CD4-positive, alpha-beta T cell treated with Interleukin-15 for 4 hours (primary cell): ENCODE measurements at regions not wholly inside any gene's neighbourhood (a gene's known extent, or its start where the extent isn't known, plus 50 kb on each side); places are given as distances from the start of the nearest gene placed in this dataset.

Experiments
- DNase-seq: peaks from one replicate; pipeline ENCODE4 v3.0.0-alpha.2; 2020; ENCODE audit warnings: low spot score

- no peak for DNase-seq
These were observed 106.6 kb upstream of the CXADR start for GRCh38 chr21:17406202-17406601.

- no peak for DNase-seq
These were observed 98.1 kb upstream of the CXADR start for GRCh38 chr21:17414766-17415165.

- no peak for DNase-seq
These were observed 96.7 kb upstream of the CXADR start for GRCh38 chr21:17416139-17416538.

GRCh38 chr21:17422931-17423330 is 89.9 kb upstream of the CXADR start:
- no peak for DNase-seq

- DNase-seq: no peak
These were observed 85.7 kb upstream of the CXADR start for GRCh38 chr21:17427157-17427556.

- DNase-seq: no peak
These were observed 84.9 kb upstream of the CXADR start for GRCh38 chr21:17427831-17428483.

- no peak for DNase-seq
These were observed 84.4 kb upstream of the CXADR start for GRCh38 chr21:17428484-17428869.

- DNase-seq: no peak
These were observed 83.9 kb upstream of the CXADR start for GRCh38 chr21:17428980-17429379.

- no peak for DNase-seq
These were observed 82.9 kb upstream of the CXADR start for GRCh38 chr21:17429936-17430335.

- DNase-seq: no peak
These were observed 80.1 kb upstream of the CXADR start for GRCh38 chr21:17432732-17433057.

GRCh38 chr21:17433730-17434129 is 79.1 kb upstream of the CXADR start:
- DNase-seq: no peak

- DNase-seq: no peak
These were observed 77.0 kb upstream of the CXADR start for GRCh38 chr21:17435565-17436543.

- no peak for DNase-seq
These were observed 76.2 kb upstream of the CXADR start for GRCh38 chr21:17436626-17437111.

GRCh38 chr21:17438635-17439034 is 74.2 kb upstream of the CXADR start:
- no peak for DNase-seq

GRCh38 chr21:17440969-17441368 is 71.9 kb upstream of the CXADR start:
- no peak for DNase-seq

GRCh38 chr21:17441370-17441769 is 71.5 kb upstream of the CXADR start:
- no peak for DNase-seq

GRCh38 chr21:17442165-17442564 is 70.7 kb upstream of the CXADR start:
- no peak for DNase-seq

GRCh38 chr21:17444828-17445227 is 68.0 kb upstream of the CXADR start:
- no peak for DNase-seq

- no peak for DNase-seq
These were observed 66.1 kb upstream of the CXADR start for GRCh38 chr21:17446737-17447136.

GRCh38 chr21:17449701-17450100 is 63.1 kb upstream of the CXADR start:
- no peak for DNase-seq

GRCh38 chr21:17451364-17451891 is 61.4 kb upstream of the CXADR start:
- DNase-seq: no peak

- no peak for DNase-seq
These were observed 58.4 kb upstream of the CXADR start for GRCh38 chr21:17454315-17455027.

GRCh38 chr21:17455028-17455353 is 57.9 kb upstream of the CXADR start:
- DNase-seq: no peak
